ENCODE measurements at regions not wholly inside any gene's neighbourhood (a gene's known extent, or its start where the extent isn't known, plus 50 kb on each side); places are given as distances from the start of the nearest gene placed in this dataset.

GRCh38 chr4:1536579-1537409 is 130.6 kb upstream of the NKX1-1 start:
- Histone ChIP-seq H3K27ac (no peak overlapping the region), H3K36me3 (no peaks in the 10 kb centered on the region), H3K4me3 (no peak overlapping the region), H3K9me3 (no peaks in the 10 kb centered on the region), H3K27me3 (peaks cover 32% of the 10 kb centered on the region), H3K4me1 (no peaks in the 10 kb centered on the region)
- no peak for DNase-seq
- 87 to 90% methylated on average over 16 to 41 of the region's 42 CpGs for WGBS, 2 donors (ENCODE audit: low coverage in 1 of 2)
- in situ Hi-C loops (cut with MboI; ENCODE audit: low pct_ligation_motif_present in 1 of 4, low pct_unique_long_range_greater_than_20kb in 1 of 4, low sequenced_read_pairs in 3 of 4) (no loop called here), intact Hi-C loops (cut with DNase I; ENCODE audit: low total_unique reads) (no loop called here)
- TF ChIP-seq CTCF (IDR thresholded peaks at IDR 0.05), result no peak
- no peak for TF ChIP-seq POLR2AphosphoS5 (IDR thresholded peaks at IDR 0.05)
- no peak for TF ChIP-seq POLR2A (IDR thresholded peaks at IDR 0.05)
- TF ChIP-seq EP300 (IDR thresholded peaks at IDR 0.05; ENCODE audit: low read depth), result no peak

- no peaks in the 10 kb centered on the region for H3K4me1 ChIP-seq
- 89% methylated on average over 31 of the region's 31 CpGs; no CpG with 5 or more reads in 1 of the 2 donors for WGBS, 2 donors (ENCODE audit: low coverage in 1 of 2)
- TF ChIP-seq POLR2AphosphoS5 (IDR thresholded peaks at IDR 0.05) (no peak), CTCF (IDR thresholded peaks at IDR 0.05) (no peak), POLR2A (IDR thresholded peaks at IDR 0.05) (no peak), EP300 (IDR thresholded peaks at IDR 0.05; ENCODE audit: low read depth) (no peak)
- no peak for DNase-seq
- H3K36me3 ChIP-seq, result no peaks in the 10 kb centered on the region
- H3K27me3 ChIP-seq, result peaks cover 32% of the 10 kb centered on the region
- intact Hi-C loops (cut with DNase I; ENCODE audit: low total_unique reads) (no loop called here), in situ Hi-C loops (cut with MboI; ENCODE audit: low pct_ligation_motif_present in 1 of 4, low pct_unique_long_range_greater_than_20kb in 1 of 4, low sequenced_read_pairs in 3 of 4) (no loop called here)
- no peak overlapping the region for H3K27ac ChIP-seq
- no peaks in the 10 kb centered on the region for H3K9me3 ChIP-seq
- no peak overlapping the region for H3K4me3 ChIP-seq
These were observed 129.8 kb upstream of the NKX1-1 start for GRCh38 chr4:1535926-1536578.

DNA sequence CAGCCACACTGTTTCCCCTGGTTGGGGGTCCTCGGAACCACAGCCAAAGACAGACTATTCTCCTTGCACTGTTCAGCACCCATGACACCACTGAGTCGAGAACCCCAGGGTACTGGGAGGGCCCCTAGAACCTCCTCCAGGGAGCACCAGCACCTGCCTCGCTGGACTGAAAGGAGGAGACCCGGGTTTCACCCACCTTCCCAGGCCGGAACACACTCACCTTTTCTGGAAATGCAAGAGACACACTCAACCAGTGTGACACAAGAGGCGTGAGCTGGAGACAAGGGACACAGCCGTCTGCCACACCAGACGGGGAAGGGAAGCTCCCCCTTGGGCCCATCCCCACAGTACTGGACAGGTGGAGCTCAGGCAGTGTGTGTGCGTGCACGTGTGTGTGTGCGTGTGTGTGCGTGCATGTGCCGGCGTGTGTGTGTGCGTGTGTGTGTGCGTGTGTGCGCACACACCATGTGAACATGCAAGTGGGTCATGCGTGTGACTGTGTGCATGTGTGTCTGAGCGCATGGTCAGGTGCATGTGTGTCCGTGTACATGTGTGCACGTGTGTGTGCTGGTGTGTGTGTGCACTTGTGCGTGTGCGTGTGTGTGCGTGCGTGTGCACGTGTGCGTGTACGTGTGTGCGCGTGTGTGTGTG is 128.8 kb upstream of the NKX1-1 start:
- H3K36me3 ChIP-seq, result no peaks in the 10 kb centered on the region
- DNase-seq, result no peak
- TF ChIP-seq POLR2A (IDR thresholded peaks at IDR 0.05), result no peak
- TF ChIP-seq EP300 (IDR thresholded peaks at IDR 0.05; ENCODE audit: low read depth), result no peak
- TF ChIP-seq POLR2AphosphoS5 (IDR thresholded peaks at IDR 0.05), result no peak
- no peak for TF ChIP-seq CTCF (IDR thresholded peaks at IDR 0.05)
- peaks cover 32% of the 10 kb centered on the region for H3K27me3 ChIP-seq
- no peaks in the 10 kb centered on the region for H3K9me3 ChIP-seq
- no peak overlapping the region for H3K27ac ChIP-seq
- intact Hi-C loops (cut with DNase I; ENCODE audit: low total_unique reads) (no loop called here), in situ Hi-C loops (cut with MboI; ENCODE audit: low pct_ligation_motif_present in 1 of 4, low pct_unique_long_range_greater_than_20kb in 1 of 4, low sequenced_read_pairs in 3 of 4) (no loop called here)
- WGBS, 2 donors (ENCODE audit: low coverage in 1 of 2), result 91% methylated on average over 30 of the region's 30 CpGs; no CpG with 5 or more reads in 1 of the 2 donors
- H3K4me3 ChIP-seq, result no peak overlapping the region
- no peaks in the 10 kb centered on the region for H3K4me1 ChIP-seq

Data from transverse colon (tissue), 4 donors.